Retinal pigment epithelial cell (primary cell): ENCODE measurements at regions not wholly inside any gene's neighbourhood (a gene's known extent, or its start where the extent isn't known, plus 50 kb on each side); places are given as distances from the start of the nearest gene placed in this dataset.
"Not testable (repeated sequence)": the region's sequence is repeated elsewhere in the genome, so short reads cannot be mapped to it uniquely, and the experiment has no call there.

Source experiments
- DNase-seq: peaks from one replicate; pipeline ENCODE4 v3.0.0-alpha.2; 2010; ENCODE audit warnings: low read depth
- H3K4me3 ChIP-seq: 2 replicates; pipeline ENCODE4 v1.5.1; 2011; ENCODE audit warnings: mild to moderate bottlenecking, low read length, control low read depth, moderate library complexity
- CTCF ChIP-seq: conservative IDR thresholded peaks from 2 replicates; pipeline ENCODE4 v1.5.1; 2011; ENCODE audit warnings: low read depth, low read length, control low read depth, inconsistent platforms

- no peak overlapping the region for H3K4me3 ChIP-seq
- peak; percentile 59 for DNase-seq
- TF ChIP-seq CTCF, result no peak
Measured at GRCh38 chr18:52237551-52237950, 102.4 kb upstream of the DCC start.

GRCh38 chr18:52242711-52243110 lies 97.3 kb upstream of the DCC start:
- TF ChIP-seq CTCF, result no peak
- H3K4me3 ChIP-seq, result no peak overlapping the region
- DNase-seq, result no peak

- TF ChIP-seq CTCF, result no peak
Measured at GRCh38 chr18:52244658-52245057, 95.3 kb upstream of the DCC start.

GRCh38 chr18:52254367-52254766 lies 85.6 kb upstream of the DCC start:
- no peak for DNase-seq
- no peak overlapping the region for H3K4me3 ChIP-seq
- no peak for TF ChIP-seq CTCF

More at GRCh38 chr18:52244658-52245057, 95.3 kb upstream of the DCC start:
- no peak overlapping the region for H3K4me3 ChIP-seq
- no peak for DNase-seq

- H3K4me3 ChIP-seq, DNase-seq: not testable (repeated sequence)
Measured at GRCh38 chr18:52257417-52257816, 82.6 kb upstream of the DCC start.

GRCh38 chr18:52275817-52276216 lies 64.2 kb upstream of the DCC start:
- no peak overlapping the region for H3K4me3 ChIP-seq
- TF ChIP-seq CTCF, result no peak
- no peak for DNase-seq

GRCh38 chr18:52277785-52278184 lies 62.2 kb upstream of the DCC start:
- TF ChIP-seq CTCF, result no peak
- no peak for DNase-seq

GRCh38 chr18:52278191-52278590 lies 61.8 kb upstream of the DCC start:
- no peak for TF ChIP-seq CTCF
- no peak overlapping the region for H3K4me3 ChIP-seq
- DNase-seq, result no peak

More at GRCh38 chr18:52277785-52278184, 62.2 kb upstream of the DCC start:
- no peak overlapping the region for H3K4me3 ChIP-seq
